CD4-positive, alpha-beta memory T cell (primary cell): ENCODE measurements at regions not wholly inside any gene's neighbourhood (a gene's known extent, or its start where the extent isn't known, plus 50 kb on each side); places are given as distances from the start of the nearest gene placed in this dataset.

ENCODE experiments used
- CTCF ChIA-PET: fragments of 350-600 bp; sonication (Branson Sonifier 250); formaldehyde crosslinking; loops from one replicate; lab custom pipeline; 2021; ENCODE audit warnings: inconsistent platforms; ENCODE audit not compliant: partially characterized antibody; lab: Charles Lee
- POLR2A ChIA-PET: fragments of 350-600 bp; sonication (Branson Sonifier 250); formaldehyde crosslinking; loops from one replicate; lab custom pipeline; 2021; ENCODE audit not compliant: partially characterized antibody; lab: Charles Lee
- DNase-seq, 5 donors: peaks; one replicate each; pipeline versions ENCODE4 v3.0.0 to v3.0.0-alpha.2; 2020 to 2022; ENCODE audit warnings: mixed read lengths in 1 of 5
- H3K27ac ChIP-seq: one replicate; pipeline ENCODE4 v1.7.0; 2013; ENCODE audit warnings: low read depth, low read length
- H3K27me3 ChIP-seq: 2 replicates; pipeline ENCODE4 v1.7.0; 2013; ENCODE audit warnings: mild to moderate bottlenecking, low read length, moderate library complexity; ENCODE audit not compliant: insufficient read depth
- H3K36me3 ChIP-seq: 2 replicates; pipeline ENCODE4 v1.7.0; 2013; ENCODE audit warnings: mild to moderate bottlenecking, low read length, moderate library complexity; ENCODE audit not compliant: insufficient read depth
- H3K4me1 ChIP-seq: 2 replicates; pipeline ENCODE4 v1.7.0; 2013; ENCODE audit warnings: mild to moderate bottlenecking, low read length, moderate library complexity; ENCODE audit not compliant: insufficient read depth
- H3K4me3 ChIP-seq, 2 donors: one replicate each; pipeline ENCODE4 v1.7.0; 2013; ENCODE audit warnings: low read length in 2 of 2, mild to moderate bottlenecking in 1 of 2
- H3K9me3 ChIP-seq, 2 donors: one replicate each; pipeline ENCODE4 v1.7.0; 2013; ENCODE audit warnings: low read length in 2 of 2, control low read depth in 1 of 2; ENCODE audit not compliant: control insufficient read depth in 1 of 2
- H3K27ac Mint-ChIP-seq, 7 donors: one replicate each; pipeline ENCODE4 v1.8.0; 2020 to 2021; ENCODE audit warnings: mixed read lengths in 7 of 7, mild to moderate bottlenecking in 6 of 7, inconsistent platforms in 3 of 7, moderate library complexity in 3 of 7
- H3K27me3 Mint-ChIP-seq, 2 donors: one replicate each; pipeline ENCODE4 v1.8.0; 2020 to 2021; ENCODE audit warnings: mixed read lengths in 2 of 2
- H3K36me3 Mint-ChIP-seq, 2 donors: one replicate each; pipeline ENCODE4 v1.8.0; 2020 to 2021; ENCODE audit warnings: mixed read lengths in 2 of 2, inconsistent platforms in 1 of 2, mild to moderate bottlenecking in 1 of 2
- H3K4me1 Mint-ChIP-seq, 4 donors: one replicate each; pipeline ENCODE4 v1.8.0; 2020 to 2021; ENCODE audit warnings: mixed read lengths in 4 of 4, mild to moderate bottlenecking in 1 of 4
- H3K4me3 Mint-ChIP-seq, 8 donors: one replicate each; pipeline ENCODE4 v1.8.0; 2020 to 2021; ENCODE audit warnings: mixed read lengths in 8 of 8, mild to moderate bottlenecking in 7 of 8, moderate library complexity in 6 of 8, inconsistent platforms in 3 of 8
- H3K9me3 Mint-ChIP-seq, 8 donors: one replicate each; pipeline ENCODE4 v1.8.0; 2020 to 2021; ENCODE audit warnings: mixed read lengths in 8 of 8, mild to moderate bottlenecking in 5 of 8, inconsistent platforms in 3 of 8, moderate library complexity in 1 of 8
- intact Hi-C: fragments of 100-400 bp; cut with micrococcal nuclease; formaldehyde crosslinking; loops from one replicate; pipeline ENCODE4 v1.15.1; 2023

- H3K27me3 ChIP-seq: no peaks in the 10 kb centered on the region
- Mint-ChIP-seq H3K4me1 (no peaks in the 10 kb centered on the region), H3K4me3 (no peak overlapping the region), H3K9me3 (peaks cover 0 to 12% (median 7%) of the 10 kb centered on the region in 8 donors), H3K27ac (no peak overlapping the region), H3K36me3 (no peaks in the 10 kb centered on the region), H3K27me3 (no peaks in the 10 kb centered on the region)
- POLR2A ChIA-PET: no interaction called here
- H3K4me1 ChIP-seq: no peaks in the 10 kb centered on the region
- H3K4me3 ChIP-seq: no peak overlapping the region
- no peaks in the 10 kb centered on the region for H3K36me3 ChIP-seq
- intact Hi-C loops: no loop called here
- no peak for DNase-seq
- no peak overlapping the region for H3K27ac ChIP-seq
- CTCF ChIA-PET: interaction anchor here (0.5 kb wide), 1 partner anchor 467 kb away, joined by 3 read pairs; no protein-coding TSS in a partner anchor
- no peaks in the 10 kb centered on the region for H3K9me3 ChIP-seq
These were observed 819.1 kb upstream of the GRAMD2B start for GRCh38 chr5:125604104-125604503.

GRCh38 chr5:125607018-125607417 is 816.2 kb upstream of the GRAMD2B start:
- Histone ChIP-seq H3K4me1 (no peaks in the 10 kb centered on the region), H3K27ac (no peak overlapping the region), H3K27me3 (no peaks in the 10 kb centered on the region), H3K9me3 (no peaks in the 10 kb centered on the region), H3K4me3 (no peak overlapping the region), H3K36me3 (no peaks in the 10 kb centered on the region)
- intact Hi-C loops: no loop called here
- POLR2A ChIA-PET: no interaction called here
- Mint-ChIP-seq H3K9me3 (peaks cover 0 to 10% (median 6%) of the 10 kb centered on the region in 8 donors), H3K27me3 (no peaks in the 10 kb centered on the region), H3K4me1 (no peaks in the 10 kb centered on the region), H3K27ac (no peak overlapping the region), H3K4me3 (no peak overlapping the region), H3K36me3 (no peaks in the 10 kb centered on the region)
- CTCF ChIA-PET: no interaction called here
- DNase-seq: no peak

- peaks cover 0 to 10% (median 6%) of the 10 kb centered on the region in 8 donors for H3K9me3 Mint-ChIP-seq
These were observed 814.2 kb upstream of the GRAMD2B start for GRCh38 chr5:125609011-125609410.

GRCh38 chr5:125610892-125611291 is 812.3 kb upstream of the GRAMD2B start:
- CTCF ChIA-PET: no interaction called here
- H3K27me3 ChIP-seq: no peaks in the 10 kb centered on the region

More at GRCh38 chr5:125609011-125609410, 814.2 kb upstream of the GRAMD2B start:
- Histone ChIP-seq H3K27me3 (no peaks in the 10 kb centered on the region), H3K36me3 (no peaks in the 10 kb centered on the region), H3K4me3 (no peak overlapping the region), H3K4me1 (no peaks in the 10 kb centered on the region), H3K9me3 (no peaks in the 10 kb centered on the region), H3K27ac (no peak overlapping the region)
- intact Hi-C loops: no loop called here
- ChIA-PET POLR2A (no interaction called here), CTCF (no interaction called here)
- DNase-seq: no peak
- Mint-ChIP-seq H3K27ac (no peak overlapping the region), H3K4me3 (no peak overlapping the region), H3K27me3 (no peaks in the 10 kb centered on the region), H3K4me1 (no peaks in the 10 kb centered on the region), H3K36me3 (no peaks in the 10 kb centered on the region)

GRCh38 chr5:125611541-125611940 is 811.7 kb upstream of the GRAMD2B start:
- no peak overlapping the region for H3K27ac Mint-ChIP-seq
- CTCF ChIA-PET: no interaction called here
- H3K27ac ChIP-seq: no peak overlapping the region

More at GRCh38 chr5:125610892-125611291, 812.3 kb upstream of the GRAMD2B start:
- Mint-ChIP-seq H3K9me3 (peaks cover 0 to 10% (median 5%) of the 10 kb centered on the region in 8 donors), H3K4me1 (no peaks in the 10 kb centered on the region), H3K27ac (no peak overlapping the region), H3K4me3 (no peak overlapping the region), H3K36me3 (no peaks in the 10 kb centered on the region), H3K27me3 (no peaks in the 10 kb centered on the region)
- POLR2A ChIA-PET: no interaction called here
- H3K27ac ChIP-seq: no peak overlapping the region
- H3K9me3 ChIP-seq: no peaks in the 10 kb centered on the region
- no peak for DNase-seq
- intact Hi-C loops: no loop called here
- no peaks in the 10 kb centered on the region for H3K4me1 ChIP-seq
- H3K4me3 ChIP-seq: no peak overlapping the region
- H3K36me3 ChIP-seq: no peaks in the 10 kb centered on the region

GRCh38 chr5:125612181-125612721 is 811.0 kb upstream of the GRAMD2B start:
- H3K27me3 Mint-ChIP-seq: no peaks in the 10 kb centered on the region
- Histone ChIP-seq H3K27ac (no peak overlapping the region), H3K4me3 (no peak overlapping the region), H3K36me3 (no peaks in the 10 kb centered on the region), H3K9me3 (no peaks in the 10 kb centered on the region), H3K27me3 (no peaks in the 10 kb centered on the region), H3K4me1 (no peaks in the 10 kb centered on the region)
- CTCF ChIA-PET: no interaction called here
- H3K27ac Mint-ChIP-seq: no peak overlapping the region
- intact Hi-C loops: no loop called here
- no peaks in the 10 kb centered on the region for H3K36me3 Mint-ChIP-seq
- no peak overlapping the region for H3K4me3 Mint-ChIP-seq
- no peaks in the 10 kb centered on the region for H3K4me1 Mint-ChIP-seq
- peaks cover 0 to 8% (median 5%) of the 10 kb centered on the region in 8 donors for H3K9me3 Mint-ChIP-seq
- POLR2A ChIA-PET: no interaction called here
- DNase-seq: no peak

More at GRCh38 chr5:125611541-125611940, 811.7 kb upstream of the GRAMD2B start:
- Mint-ChIP-seq H3K36me3 (no peaks in the 10 kb centered on the region), H3K9me3 (peaks cover 0 to 8% (median 5%) of the 10 kb centered on the region in 8 donors), H3K27me3 (no peaks in the 10 kb centered on the region), H3K4me1 (no peaks in the 10 kb centered on the region), H3K4me3 (no peak overlapping the region)
- intact Hi-C loops: no loop called here
- Histone ChIP-seq H3K4me1 (no peaks in the 10 kb centered on the region), H3K9me3 (no peaks in the 10 kb centered on the region), H3K36me3 (no peaks in the 10 kb centered on the region), H3K27me3 (no peaks in the 10 kb centered on the region), H3K4me3 (no peak overlapping the region)
- no peak for DNase-seq
- POLR2A ChIA-PET: no interaction called here

GRCh38 chr5:125612776-125613175 is 810.4 kb upstream of the GRAMD2B start:
- peaks cover 0 to 8% (median 5%) of the 10 kb centered on the region in 8 donors for H3K9me3 Mint-ChIP-seq
- H3K27ac Mint-ChIP-seq: no peak overlapping the region
- ChIA-PET CTCF (no interaction called here), POLR2A (no interaction called here)
- no peaks in the 10 kb centered on the region for H3K27me3 Mint-ChIP-seq
- Histone ChIP-seq H3K4me3 (no peak overlapping the region), H3K36me3 (no peaks in the 10 kb centered on the region), H3K4me1 (no peaks in the 10 kb centered on the region), H3K27me3 (no peaks in the 10 kb centered on the region), H3K9me3 (no peaks in the 10 kb centered on the region), H3K27ac (no peak overlapping the region)
- H3K4me1 Mint-ChIP-seq: no peaks in the 10 kb centered on the region
- no peak overlapping the region for H3K4me3 Mint-ChIP-seq
- no peak for DNase-seq
- no peaks in the 10 kb centered on the region for H3K36me3 Mint-ChIP-seq
- intact Hi-C loops: no loop called here
